ENCODE measurements at regions not wholly inside any gene's neighbourhood (a gene's known extent, or its start where the extent isn't known, plus 50 kb on each side); places are given as distances from the start of the nearest gene placed in this dataset.

DNA sequence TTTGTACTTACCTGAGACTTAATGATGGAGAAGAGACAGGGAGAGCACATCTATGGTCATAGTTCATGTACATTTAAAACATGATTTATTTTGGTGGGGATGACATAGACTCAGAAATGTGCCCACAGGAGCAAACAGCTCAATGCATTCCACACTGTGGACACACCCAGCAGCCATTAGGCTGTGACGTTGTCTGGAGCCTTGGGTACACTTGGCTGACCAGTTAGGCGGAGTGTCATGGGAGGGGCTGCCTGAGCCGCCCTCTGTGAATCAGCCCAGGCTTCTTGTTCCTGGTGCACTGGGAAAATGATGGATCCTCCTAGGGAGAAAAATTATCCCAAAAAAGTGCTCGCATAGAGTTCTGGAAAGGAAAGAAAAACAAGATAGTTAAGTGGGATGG is 231.0 kb upstream of the GMDS start:
- Histone ChIP-seq H3K4me1 (ENCODE audit: control insufficient read depth in 1 of 2, insufficient read depth in 1 of 2, low read depth in 1 of 2, low read length in 1 of 2) (peaks cover 14 to 19% of the 10 kb centered on the region in 2 experiments), H3K36me3 (no peaks in the 10 kb centered on the region), H3K9me3 (no peaks in the 10 kb centered on the region), H3K4me3 (ENCODE audit: low read depth in 1 of 2, low read length in 1 of 2) (no peak overlapping the region), H3K27ac (no peak overlapping the region), H3K27me3 (no peaks in the 10 kb centered on the region)
- TF ChIP-seq CTCF (IDR thresholded peaks at IDR 0.05), result no peak

DNA sequence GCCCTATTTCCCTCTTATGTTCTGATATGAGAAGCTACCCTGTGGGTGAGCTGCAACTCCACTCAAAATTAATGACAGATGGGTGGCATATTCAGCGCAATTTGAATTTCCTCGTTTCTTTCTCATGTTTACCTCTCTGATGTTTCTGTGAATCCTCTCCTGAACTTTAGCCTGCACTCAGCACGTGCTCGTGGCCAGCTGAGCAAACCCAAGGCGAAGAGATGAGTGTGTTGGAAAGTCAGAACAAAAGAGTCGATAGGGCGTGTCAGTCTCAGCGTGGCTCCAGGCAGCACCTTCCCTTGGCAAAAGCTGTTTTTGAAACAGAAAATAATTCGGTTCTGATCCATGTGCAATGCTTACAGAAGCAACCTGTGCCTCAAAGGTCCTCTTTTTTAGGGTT is 226.1 kb upstream of the GMDS start:
- Histone ChIP-seq H3K4me1 (ENCODE audit: control insufficient read depth in 1 of 2, insufficient read depth in 1 of 2, low read depth in 1 of 2, low read length in 1 of 2) (no peaks in the 10 kb centered on the region), H3K27ac (no peak overlapping the region), H3K4me3 (ENCODE audit: low read depth in 1 of 2, low read length in 1 of 2) (no peak overlapping the region), H3K36me3 (no peaks in the 10 kb centered on the region), H3K27me3 (no peaks in the 10 kb centered on the region), H3K9me3 (no peaks in the 10 kb centered on the region)
- TF ChIP-seq CTCF (IDR thresholded peaks at IDR 0.05), result no peak

DNA sequence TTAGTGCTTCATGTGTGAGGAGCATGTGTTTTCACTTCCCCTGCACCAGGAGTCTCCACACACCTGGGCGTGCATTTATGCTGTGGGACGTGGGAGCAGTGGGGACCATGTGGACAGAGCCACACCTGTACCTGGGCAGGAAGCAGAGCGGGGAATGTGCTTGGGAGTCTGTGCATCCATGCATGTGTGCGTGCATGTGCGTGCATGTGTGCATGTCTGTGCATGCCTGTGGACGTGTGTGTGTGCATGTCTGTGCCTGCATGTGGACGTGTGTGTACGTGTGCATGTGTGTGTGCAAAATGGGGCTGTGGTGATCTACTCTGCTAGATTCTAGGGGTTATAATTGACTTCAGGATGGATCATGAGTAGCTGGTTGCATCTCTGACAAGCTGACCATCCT is 224.0 kb upstream of the GMDS start:
- no peaks in the 10 kb centered on the region for H3K4me1 ChIP-seq (ENCODE audit: control insufficient read depth in 1 of 2, insufficient read depth in 1 of 2, low read depth in 1 of 2, low read length in 1 of 2)
- no peak overlapping the region for H3K4me3 ChIP-seq (ENCODE audit: low read depth in 1 of 2, low read length in 1 of 2)

DNA sequence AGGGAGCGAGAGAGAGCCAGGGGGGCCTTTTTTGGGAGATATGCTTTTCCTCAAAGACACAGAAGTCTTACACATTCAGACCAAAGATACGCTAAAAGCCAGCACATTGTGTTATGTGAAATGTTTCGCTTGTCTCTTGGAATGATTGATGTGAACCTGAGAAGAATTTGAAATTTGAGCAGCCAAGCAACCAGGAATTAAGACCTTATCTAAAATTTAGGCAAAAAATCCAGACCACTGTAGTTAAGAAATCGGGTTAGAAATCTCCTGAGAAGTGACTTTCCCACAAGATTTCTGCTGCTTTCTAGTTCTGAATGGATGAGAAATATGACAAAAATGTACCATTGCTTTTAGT is 223.2 kb upstream of the GMDS start:
- Histone ChIP-seq H3K27ac (no peak overlapping the region), H3K4me1 (ENCODE audit: control insufficient read depth in 1 of 2, insufficient read depth in 1 of 2, low read depth in 1 of 2, low read length in 1 of 2) (no peaks in the 10 kb centered on the region), H3K9me3 (no peaks in the 10 kb centered on the region), H3K4me3 (ENCODE audit: low read depth in 1 of 2, low read length in 1 of 2) (no peak overlapping the region), H3K27me3 (no peaks in the 10 kb centered on the region), H3K36me3 (no peaks in the 10 kb centered on the region)
- TF ChIP-seq CTCF (IDR thresholded peaks at IDR 0.05), result no peak

More for the DNA sequence above, 224.0 kb upstream of the GMDS start:
- Histone ChIP-seq H3K9me3 (no peaks in the 10 kb centered on the region), H3K27me3 (no peaks in the 10 kb centered on the region), H3K27ac (no peak overlapping the region), H3K36me3 (no peaks in the 10 kb centered on the region)
- TF ChIP-seq CTCF (IDR thresholded peaks at IDR 0.05), result no peak

DNA sequence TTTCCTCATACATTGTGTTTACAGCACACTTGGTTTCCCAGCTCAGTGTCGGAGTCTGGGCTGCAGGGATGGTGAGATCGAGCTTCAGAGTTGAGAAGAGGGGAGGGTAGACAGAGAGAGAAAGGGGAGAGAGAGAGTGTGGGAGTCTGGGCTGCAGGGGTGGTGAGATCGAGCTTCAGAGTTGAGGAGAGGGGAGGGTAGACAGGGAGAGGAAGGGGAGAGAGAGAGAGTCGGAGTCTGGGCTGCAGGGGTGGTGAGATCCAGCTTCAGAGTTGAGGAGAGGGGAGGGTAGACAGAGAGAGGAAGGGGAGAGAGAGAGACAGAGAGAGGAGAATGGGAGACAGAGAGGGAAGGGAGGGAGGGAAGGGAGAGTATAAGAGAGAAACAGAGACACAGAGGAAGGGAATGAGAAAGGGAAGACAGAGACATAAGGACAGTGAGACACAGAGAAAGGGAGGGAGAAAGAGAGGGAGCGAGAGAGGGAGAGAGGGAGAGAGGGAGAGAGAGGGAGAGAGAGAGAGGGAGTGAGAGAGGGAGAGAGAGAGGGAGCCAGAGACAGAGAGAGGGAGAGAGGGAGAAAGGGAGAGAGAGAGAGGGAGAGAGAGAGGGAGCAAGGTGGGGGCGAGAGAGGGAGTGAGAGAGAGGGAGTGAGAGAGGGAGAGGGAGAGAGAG is 222.7 kb upstream of the GMDS start:
- H3K4me3 ChIP-seq (ENCODE audit: low read depth in 1 of 2, low read length in 1 of 2), result no peak overlapping the region
- TF ChIP-seq CTCF (IDR thresholded peaks at IDR 0.05), result no peak
- no peaks in the 10 kb centered on the region for H3K9me3 ChIP-seq
- H3K27ac ChIP-seq, result no peak overlapping the region
- no peaks in the 10 kb centered on the region for H3K36me3 ChIP-seq
- no peaks in the 10 kb centered on the region for H3K4me1 ChIP-seq (ENCODE audit: control insufficient read depth in 1 of 2, insufficient read depth in 1 of 2, low read depth in 1 of 2, low read length in 1 of 2)
- H3K27me3 ChIP-seq, result no peaks in the 10 kb centered on the region

DNA sequence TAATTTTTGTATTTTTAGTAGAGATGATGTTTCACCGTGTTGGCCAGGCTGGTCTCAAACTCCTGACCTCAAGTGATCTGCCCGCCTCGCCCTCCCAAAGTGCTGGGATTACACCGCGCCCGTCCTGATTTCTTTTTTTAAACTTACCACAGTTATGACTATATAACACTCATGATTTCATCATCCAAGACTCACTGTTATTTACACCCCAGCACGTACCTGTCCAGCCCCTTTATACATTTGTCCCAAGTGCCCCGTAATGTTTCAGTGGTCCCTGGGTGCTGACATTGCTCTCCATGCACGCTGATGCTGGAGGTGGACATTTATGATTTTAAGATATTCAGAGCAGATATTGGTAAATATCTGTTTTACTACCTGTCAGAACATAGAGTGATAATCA is 219.9 kb upstream of the GMDS start:
- no peaks in the 10 kb centered on the region for H3K9me3 ChIP-seq
- no peak for TF ChIP-seq CTCF (IDR thresholded peaks at IDR 0.05)
- no peak overlapping the region for H3K4me3 ChIP-seq (ENCODE audit: low read depth in 1 of 2, low read length in 1 of 2)
- no peak overlapping the region for H3K27ac ChIP-seq
- H3K27me3 ChIP-seq, result no peaks in the 10 kb centered on the region
- H3K36me3 ChIP-seq, result no peaks in the 10 kb centered on the region
- no peaks in the 10 kb centered on the region for H3K4me1 ChIP-seq (ENCODE audit: control insufficient read depth in 1 of 2, insufficient read depth in 1 of 2, low read depth in 1 of 2, low read length in 1 of 2)

Measured in neutrophil (primary cell).